K562 (cell line): ENCODE measurements at regions not wholly inside any gene's neighbourhood (a gene's known extent, or its start where the extent isn't known, plus 50 kb on each side); places are given as distances from the start of the nearest gene placed in this dataset.

Source experiments
- ATAC-seq: fragments of 200-7000 bp; cut with Tn5 transposase; 3 replicates; pipeline ENCODE4 v1.9.1; 2020; ENCODE audit warnings: moderate library complexity
- BruUV-seq: library from RNA; stranded (reverse); fragments of 400-500 nt; replicated peaks from 2 replicates; lab custom pipeline; 2021; lab: Mats Ljungman, UMichigan
- CTCF ChIA-PET: fragments of 300-600 bp; formaldehyde crosslinking; extraction: SDS; loops from one replicate; lab custom pipeline; 2021; ENCODE audit warnings: low intra/inter-chr PET ratio; lab: Yijun Ruan, JAX
- POLR2A ChIA-PET: fragments of 300-600, 350-650 bp; sonication (Branson Sonifier 250); formaldehyde crosslinking; extraction: SDS; loops from one replicate; lab custom pipeline; 2021; ENCODE audit warnings: antibody characterized with exemption, inconsistent platforms; lab: Yijun Ruan, JAX
- DNase-seq, 4 experiments: peaks; one replicate each; pipeline versions ENCODE4 v3.0.0 to v3.0.0-alpha.2; 2011 to 2018; ENCODE audit warnings: low spot score in 3 of 4, mixed read lengths in 3 of 4; ENCODE audit errors: extremely low read depth in 1 of 4
- FAIRE-seq: peaks from 2 replicates; lab custom pipeline; 2011; peaks lifted over from hg19 to GRCh38; lab: Jason Lieb, UNC
- H2AFZ ChIP-seq: 2 replicates; pipeline ENCODE4 v1.6.0; 2011; ENCODE audit warnings: low read depth, low read length, control low read depth, inconsistent platforms
- H3K27ac ChIP-seq: fragments of 200-600 bp; 3 replicates; pipeline ENCODE4 v1.8.0; 2011; ENCODE audit warnings: low read depth, mild to moderate bottlenecking, control low read depth, inconsistent platforms, low read length, moderate library complexity, mixed read lengths; ENCODE audit errors: extremely low read depth
- H3K27me3 ChIP-seq, 2 experiments: fragments of 300-600 bp in 1 of 2; 2 replicates in 1 of 2; 3 replicates in 1 of 2; pipeline versions ENCODE4 v1.6.0 to v1.8.0; 2011; ENCODE audit warnings: inconsistent platforms in 2 of 2, low read length in 2 of 2, mild to moderate bottlenecking in 1 of 2, mixed read lengths in 1 of 2, moderate library complexity in 1 of 2; ENCODE audit not compliant: control insufficient read depth in 2 of 2, insufficient read depth in 2 of 2
- H3K36me3 ChIP-seq: fragments of 300-600 bp; 3 replicates; pipeline ENCODE4 v1.8.0; 2011; ENCODE audit warnings: mild to moderate bottlenecking, low read length, inconsistent platforms; ENCODE audit not compliant: control insufficient read depth, insufficient read depth
- H3K4me1 ChIP-seq, 2 experiments: fragments of 200-600 bp in 1 of 2; replicated peaks in 1 of 2; 2 replicates in 1 of 2; 3 replicates in 1 of 2; pipeline versions ENCODE4 v1.5.1 to v1.8.0; 2011; ENCODE audit warnings: inconsistent platforms in 2 of 2, low read length in 2 of 2, mild to moderate bottlenecking in 1 of 2, mixed read lengths in 1 of 2, moderate library complexity in 1 of 2; ENCODE audit not compliant: control insufficient read depth in 2 of 2, insufficient read depth in 2 of 2
- H3K4me2 ChIP-seq: 2 replicates; pipeline ENCODE4 v1.6.1; 2011; ENCODE audit warnings: low read length, control low read depth, inconsistent platforms, mixed read lengths; ENCODE audit not compliant: insufficient read depth
- H3K4me3 ChIP-seq: fragments of 200-600 bp; sonication (generic), shearing (Covaris generic); 2 replicates; pipeline ENCODE4 v1.5.1; 2016; ENCODE audit warnings: control low read depth, inconsistent platforms
- H3K79me2 ChIP-seq: fragments of 200-600 bp; 3 replicates; pipeline ENCODE4 v1.8.0; 2011; ENCODE audit warnings: low read length, inconsistent platforms; ENCODE audit not compliant: control insufficient read depth, insufficient read depth
- H3K9ac ChIP-seq, 2 experiments: 2 replicates each; pipeline versions ENCODE4 v1.6.0 to v1.6.1; 2011; ENCODE audit warnings: low read depth in 2 of 2, low read length in 2 of 2, control low read depth in 1 of 2, inconsistent platforms in 1 of 2, mild to moderate bottlenecking in 1 of 2, mixed read lengths in 1 of 2; ENCODE audit not compliant: insufficient read depth in 1 of 2
- H3K9me1 ChIP-seq: one replicate; pipeline ENCODE4 v1.6.0; 2011; ENCODE audit warnings: inconsistent platforms, mild to moderate bottlenecking, low read length, moderate library complexity; ENCODE audit not compliant: control insufficient read depth, insufficient read depth
- H3K9me3 ChIP-seq: replicated peaks from 2 replicates; pipeline ENCODE4 v1.5.1; 2011; ENCODE audit warnings: low read depth, low read length, inconsistent platforms; ENCODE audit not compliant: control insufficient read depth, insufficient read depth
- H4K20me1 ChIP-seq: replicated peaks from 2 replicates; pipeline ENCODE4 v1.6.1; 2011; ENCODE audit warnings: low read length, inconsistent platforms, mixed read lengths; ENCODE audit not compliant: control insufficient read depth, insufficient read depth
- DEAF1 ChIP-seq: fragments of 450-650 bp; formaldehyde crosslinking; IDR thresholded peaks from 2 replicates; pipeline ENCODE4 v1.4.0; 2020; ENCODE audit warnings: mild to moderate bottlenecking, moderate library complexity
- EWSR1 ChIP-seq: fragments of 450-650 bp; IDR thresholded peaks from 2 replicates; pipeline ENCODE4 v1.6.1; 2018; ENCODE audit warnings: borderline replicate concordance, mild to moderate bottlenecking, low read depth, moderate library complexity; ENCODE audit not compliant: partially characterized antibody
- NFE2L1 ChIP-seq: fragments of 450-650 bp; IDR thresholded peaks from 2 replicates; pipeline ENCODE4 v1.6.1; 2016; ENCODE audit warnings: missing genetic modification characterization, low read depth, mild to moderate bottlenecking, missing compliant biosample characterization, moderate library complexity, borderline replicate concordance
- NR2F6 ChIP-seq: fragments of 450-650 bp; formaldehyde crosslinking; IDR thresholded peaks from 2 replicates; pipeline ENCODE4 v1.4.0; 2020; ENCODE audit warnings: mild to moderate bottlenecking
- XRCC5 ChIP-seq: fragments of 200-400 bp; formaldehyde crosslinking; IDR thresholded peaks from 2 replicates; pipeline ENCODE4 v1.6.1; 2017; ENCODE audit warnings: low read depth, mild to moderate bottlenecking, low read length
- ZNF23 ChIP-seq: fragments of 250-450 bp; sonication (Bioruptor Pico); IDR thresholded peaks from 2 replicates; pipeline ENCODE4 v1.4.0; 2020; ENCODE audit warnings: mild to moderate bottlenecking
- WGBS: fragments of 100-300 bp; shearing (Covaris generic); methylation state at CpG from one replicate; pipeline ENCODE4 v1.1.6; 2016; ENCODE audit warnings: low coverage, mixed read lengths; ENCODE audit not compliant: insufficient coverage; ENCODE audit errors: missing lambda C conversion rate; 5-methylcytosine and 5-hydroxymethylcytosine counted together
- in situ Hi-C: fragments of 300-500 bp; cut with MboI; formaldehyde crosslinking; loops from 4 replicates; pipeline ENCODE4 v1.15.0; 2018; ENCODE audit warnings: inconsistent platforms, mixed read lengths
- intact Hi-C: fragments of 100-400 bp; cut with micrococcal nuclease; formaldehyde crosslinking; loops from 2 replicates; pipeline ENCODE4 v1.14.2; 2022
- TF ChIP-seq, protein P1 (sequence below): fragments of 250-450 bp; sonication (Bioruptor Pico); IDR thresholded peaks from 2 replicates; pipeline ENCODE4 v1.8.0; 2021; ENCODE audit warnings: mild to moderate bottlenecking, moderate library complexity

DNA sequence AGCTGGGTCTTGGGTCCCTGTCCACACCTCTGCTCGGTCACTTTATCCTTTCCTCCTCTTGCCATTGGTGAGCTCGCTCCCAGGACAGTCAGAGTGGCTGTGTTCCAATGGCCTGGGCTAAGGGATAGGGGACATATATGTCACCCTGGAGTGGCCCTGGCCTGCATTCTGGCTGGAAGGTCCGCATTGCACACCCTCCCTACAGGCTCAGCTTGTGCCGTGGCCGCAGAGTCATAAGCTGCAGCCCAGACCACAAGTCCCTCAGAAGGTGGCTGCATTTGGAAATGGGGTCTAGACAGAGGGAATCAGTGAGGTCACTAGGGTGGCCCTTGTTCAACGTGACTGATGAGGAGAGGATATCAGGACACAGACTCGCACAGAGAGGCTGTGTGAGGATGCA, 363.8 kb upstream of the SHH start:
- Histone ChIP-seq H3K4me3 (no peak overlapping the region), H4K20me1 (peaks cover 6% of the 10 kb centered on the region; the same call in 1 of the 2 replicates), H2AFZ (no peak overlapping the region), H3K79me2 (no peaks in the 10 kb centered on the region), H3K27me3 (peaks cover 45 to 76% of the 10 kb centered on the region in 2 experiments; a peak in 4 of 5 replicates), H3K4me2 (no peak overlapping the region), H3K9me1 (no peaks in the 10 kb centered on the region), H3K9me3 (no peaks in the 10 kb centered on the region), H3K36me3 (no peaks in the 10 kb centered on the region), H3K27ac (no peak overlapping the region), H3K9ac (no peak overlapping the region), H3K4me1 (no peaks in the 10 kb centered on the region)
- ATAC-seq (no peak), DNase-seq (no peak), FAIRE-seq (no peak)
- intact Hi-C loops = no loop called here
- no TSS peak for BruUV-seq
- 2% methylated on average over 7 of the region's 7 CpGs for WGBS
- TF ChIP-seq ZNF23 (CRISPR knock-in tag) (no peak), DEAF1 (CRISPR knock-in tag) (no peak), NR2F6 (CRISPR knock-in tag) (no peak), XRCC5 (no peak), EWSR1 (no peak), NFE2L1 (tag) (no peak)
- TF ChIP-seq, protein P1, sequence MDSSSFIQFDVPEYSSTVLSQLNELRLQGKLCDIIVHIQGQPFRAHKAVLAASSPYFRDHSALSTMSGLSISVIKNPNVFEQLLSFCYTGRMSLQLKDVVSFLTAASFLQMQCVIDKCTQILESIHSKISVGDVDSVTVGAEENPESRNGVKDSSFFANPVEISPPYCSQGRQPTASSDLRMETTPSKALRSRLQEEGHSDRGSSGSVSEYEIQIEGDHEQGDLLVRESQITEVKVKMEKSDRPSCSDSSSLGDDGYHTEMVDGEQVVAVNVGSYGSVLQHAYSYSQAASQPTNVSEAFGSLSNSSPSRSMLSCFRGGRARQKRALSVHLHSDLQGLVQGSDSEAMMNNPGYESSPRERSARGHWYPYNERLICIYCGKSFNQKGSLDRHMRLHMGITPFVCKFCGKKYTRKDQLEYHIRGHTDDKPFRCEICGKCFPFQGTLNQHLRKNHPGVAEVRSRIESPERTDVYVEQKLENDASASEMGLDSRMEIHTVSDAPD (CRISPR knock-in tag) = no peak
- in situ Hi-C loops = no loop called here
- CTCF ChIA-PET = interaction anchor here (0.6 kb wide), 1 partner anchor 362 kb away, joined by 3 read pairs; no protein-coding TSS in a partner anchor
- POLR2A ChIA-PET = interaction anchor here (0.6 kb wide), 1 partner anchor 79 kb away, joined by 3 read pairs; no protein-coding TSS in a partner anchor
